GM21381 (cell line): ENCODE measurements at regions not wholly inside any gene's neighbourhood (a gene's known extent, or its start where the extent isn't known, plus 50 kb on each side); places are given as distances from the start of the nearest gene placed in this dataset.
A peak's percentile ranks its signal among the peaks of the same experiment; 100 is the strongest.

ENCODE experiments used
- ATAC-seq: cut with Tn5 transposase; IDR thresholded peaks from one replicate; pipeline ENCODE4 v1.9.1; 2021; ENCODE audit warnings: mild to moderate bottlenecking, moderate library complexity; ENCODE audit not compliant: unreplicated experiment

DNA sequence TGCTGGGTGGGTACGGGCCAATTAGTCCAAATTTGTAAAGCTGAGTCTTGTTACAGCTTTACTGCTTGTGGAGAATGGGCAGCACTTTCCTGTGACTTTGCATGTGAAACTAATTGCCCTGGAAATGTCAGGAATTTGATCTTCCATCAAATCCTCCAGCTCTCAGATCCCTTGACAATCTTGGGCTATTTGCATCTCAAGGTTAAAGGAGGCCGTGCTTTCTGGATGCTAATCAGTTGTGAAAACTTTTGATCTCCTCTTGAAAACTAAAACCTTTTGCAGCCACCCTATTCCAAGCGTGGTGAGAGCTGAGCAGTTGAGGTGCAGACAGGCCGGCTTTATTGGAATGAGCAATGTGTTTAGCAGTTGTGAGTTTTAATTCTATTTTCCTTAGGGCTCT lies 68.0 kb upstream of the CLINT1 start:
- ATAC-seq, result no peak

DNA sequence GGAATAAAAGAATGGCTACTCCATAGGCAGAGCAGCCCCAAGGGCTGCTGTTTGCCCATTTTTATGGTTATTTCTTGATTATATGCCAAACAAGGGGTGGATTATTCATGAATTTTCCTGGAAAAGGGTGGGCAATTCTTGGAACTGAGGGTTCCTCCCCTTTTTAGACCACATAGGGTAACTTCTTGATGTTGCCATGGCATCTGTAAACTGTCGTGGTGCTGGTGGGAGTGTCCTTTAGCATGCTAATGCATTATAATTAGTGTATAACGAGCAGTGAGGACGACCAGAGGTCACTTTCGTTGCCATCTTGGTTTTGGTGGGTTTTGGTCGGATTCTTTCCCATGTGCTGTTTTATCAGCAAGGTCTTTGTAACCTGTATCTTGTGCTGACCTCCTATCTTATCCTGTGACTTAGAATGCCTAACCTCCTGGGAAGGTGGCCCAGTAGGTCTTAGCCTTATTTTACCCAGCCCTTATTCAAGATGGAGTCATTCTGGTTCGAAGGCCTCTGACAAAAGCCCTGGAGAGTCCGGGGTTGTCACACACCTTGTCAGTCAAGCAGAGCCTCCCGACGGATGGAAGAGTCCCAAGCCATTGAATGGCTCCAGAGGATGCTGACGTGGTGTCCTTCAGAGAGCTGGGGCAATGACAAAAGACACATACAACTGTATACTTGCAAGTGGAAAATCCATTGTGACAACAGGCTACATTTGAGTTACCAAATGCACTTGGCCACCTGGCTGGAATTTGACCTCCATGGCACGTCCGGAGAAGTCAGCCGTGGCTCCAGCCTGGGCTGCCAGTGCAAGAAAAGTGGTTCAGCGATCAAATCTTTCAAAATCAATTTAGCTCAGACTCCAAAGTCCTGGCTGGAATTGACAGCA lies 67.1 kb upstream of the CLINT1 start:
- no peak for ATAC-seq

DNA sequence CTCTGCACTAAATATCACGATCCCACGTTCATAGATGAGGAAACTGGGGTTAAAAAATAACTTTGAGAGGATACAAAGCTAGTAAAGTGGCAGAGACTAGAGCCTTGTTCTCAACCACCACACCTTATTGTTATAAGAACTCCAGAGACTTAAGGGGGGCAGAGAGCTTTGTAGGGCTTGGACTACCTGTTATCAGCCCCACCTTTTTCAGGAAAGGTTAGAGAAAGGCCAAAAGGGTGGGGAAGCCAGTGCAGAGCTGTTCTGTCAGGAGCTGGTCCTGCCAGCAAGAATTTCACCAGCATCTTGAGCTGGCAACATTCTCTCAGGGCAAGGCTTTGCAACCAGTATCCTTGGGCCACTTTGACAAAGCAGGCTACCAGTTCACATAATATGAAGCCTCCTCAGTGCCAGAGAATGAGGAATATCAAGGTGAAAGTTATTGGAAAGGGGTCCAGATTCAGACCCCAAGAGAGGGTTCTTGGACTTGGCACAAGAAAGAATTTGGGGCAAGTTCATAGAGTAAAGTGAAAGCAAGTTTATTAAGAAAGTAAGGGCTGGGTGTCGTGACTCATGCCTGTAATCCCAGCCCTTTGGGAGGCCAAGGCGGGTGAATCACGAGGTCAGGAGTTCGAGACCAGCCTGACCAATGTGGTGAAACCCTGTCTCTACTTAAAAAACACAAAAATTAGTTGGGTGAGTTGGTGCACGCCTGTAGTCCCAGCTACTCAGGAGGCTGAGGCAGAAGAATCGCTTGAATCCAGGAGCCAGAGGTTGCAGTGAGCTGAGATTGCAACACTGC lies 66.2 kb upstream of the CLINT1 start:
- ATAC-seq, result no peak

DNA sequence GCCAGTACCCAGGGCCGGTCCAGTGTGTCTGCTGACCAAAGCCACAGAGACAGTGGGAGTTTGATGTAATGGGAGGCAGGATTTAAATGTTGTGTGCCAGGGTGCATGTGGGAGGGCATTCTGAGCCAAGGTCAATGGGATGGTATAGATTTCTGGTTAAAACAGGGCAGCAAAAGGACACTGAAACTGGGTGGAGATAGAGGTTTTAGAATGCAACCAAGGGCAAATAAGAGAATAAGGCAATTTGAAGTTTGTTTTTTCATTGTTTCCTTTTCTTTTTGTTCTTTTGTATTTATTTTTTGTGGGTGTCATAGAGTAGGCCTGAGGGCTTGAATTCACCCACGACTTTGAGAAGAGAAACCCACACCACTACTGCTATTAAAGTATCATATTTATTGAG lies 65.5 kb upstream of the CLINT1 start:
- no peak for ATAC-seq

DNA sequence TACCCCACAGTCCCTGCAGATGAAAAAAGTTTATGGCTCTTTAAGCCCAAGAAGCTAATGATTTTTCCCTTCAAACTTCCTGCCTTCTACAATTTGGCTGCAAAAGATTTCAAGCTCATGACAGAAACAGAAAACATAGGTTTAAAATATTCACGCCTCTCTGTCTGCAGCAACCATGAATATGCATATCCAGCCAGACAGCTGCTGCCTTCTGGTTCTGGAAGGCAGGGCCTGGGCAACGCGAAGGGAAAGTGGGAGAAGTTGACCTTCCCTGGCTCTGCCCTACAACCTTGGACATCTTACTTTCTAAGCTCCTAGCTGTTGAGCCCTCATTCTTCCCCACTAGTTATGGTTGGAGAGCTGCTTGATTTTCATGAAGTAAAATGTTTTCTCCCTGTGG lies 64.8 kb upstream of the CLINT1 start:
- no peak for ATAC-seq

DNA sequence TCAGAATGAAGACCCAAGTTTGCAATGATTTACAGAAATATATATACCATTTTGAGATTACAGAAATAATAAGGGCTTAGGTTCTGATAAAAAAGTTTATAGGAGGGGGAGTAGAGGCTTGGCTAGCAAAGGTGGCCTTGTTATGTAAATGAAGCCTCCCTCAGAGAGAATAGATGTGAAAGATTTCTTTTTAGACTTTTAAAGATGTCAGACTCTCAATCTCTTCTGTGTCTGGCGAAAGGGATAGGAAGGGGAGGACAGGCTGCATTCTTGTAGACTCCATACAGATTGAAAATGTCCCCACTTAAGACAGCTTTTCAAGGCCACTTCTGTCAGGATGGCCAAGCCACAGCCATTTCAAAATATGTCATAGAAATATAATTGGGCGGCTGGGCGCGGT lies 63.1 kb upstream of the CLINT1 start:
- no peak for ATAC-seq

DNA sequence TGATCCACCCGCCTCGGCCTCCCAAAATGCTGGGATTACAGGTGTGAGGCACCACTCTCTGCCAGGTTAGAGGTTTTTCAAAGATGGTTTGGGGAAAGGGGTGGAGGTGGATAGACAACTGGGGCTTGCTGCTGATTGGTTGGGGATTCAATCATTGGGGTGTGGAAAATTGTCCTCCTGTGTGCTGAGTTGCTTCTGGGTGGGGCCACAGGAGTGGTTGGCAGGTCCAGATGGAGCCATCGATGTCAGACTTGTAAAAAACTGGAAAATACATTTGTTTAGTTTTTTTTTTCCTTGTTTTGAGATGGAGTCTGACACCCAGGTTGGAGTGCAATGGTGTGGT lies 61.9 kb upstream of the CLINT1 start:
- no peak for ATAC-seq

DNA sequence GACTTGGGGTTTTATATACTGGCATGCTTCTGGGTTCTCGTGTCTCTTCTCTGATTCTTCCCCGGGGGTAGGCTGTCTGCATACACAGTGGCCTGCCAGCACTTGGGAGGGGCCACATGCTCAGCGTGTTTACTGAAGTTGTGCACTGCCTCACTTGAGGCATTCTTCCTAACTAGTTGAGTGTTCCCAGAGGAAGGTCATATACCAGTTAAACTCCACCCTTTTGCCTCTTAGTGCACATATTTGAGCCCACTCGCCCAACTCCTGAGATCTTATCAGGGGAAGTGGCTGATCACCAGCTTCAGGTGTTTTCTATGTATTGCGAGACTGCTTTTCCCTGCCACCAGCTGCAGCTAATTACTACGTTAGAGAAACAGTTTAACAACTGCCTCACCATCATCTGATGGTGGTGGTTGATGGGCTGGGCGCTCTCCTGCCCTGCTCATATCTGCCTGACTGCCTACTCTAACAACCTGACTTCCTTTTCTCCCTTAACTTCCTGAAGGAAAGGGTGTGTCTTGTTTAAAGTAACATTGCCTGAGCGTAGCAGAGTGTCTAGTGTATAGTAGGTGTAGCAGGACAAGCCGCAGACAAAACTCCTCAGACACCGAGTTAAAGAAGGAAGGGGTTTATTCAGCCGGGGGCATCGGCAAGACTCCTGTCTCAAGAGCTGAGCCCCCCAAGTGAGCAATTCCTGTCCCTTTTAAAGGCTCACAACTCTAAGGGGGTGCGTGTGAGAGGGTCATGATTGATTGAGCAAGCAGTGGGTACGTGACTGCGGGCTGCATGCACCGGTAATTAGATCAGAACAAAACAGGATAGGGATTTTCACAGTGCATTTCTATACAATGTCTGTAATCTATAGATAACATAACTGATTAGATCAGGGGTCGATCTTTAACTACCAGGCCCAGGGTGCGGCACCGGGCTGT lies 60.1 kb upstream of the CLINT1 start:
- ATAC-seq, result no peak

DNA sequence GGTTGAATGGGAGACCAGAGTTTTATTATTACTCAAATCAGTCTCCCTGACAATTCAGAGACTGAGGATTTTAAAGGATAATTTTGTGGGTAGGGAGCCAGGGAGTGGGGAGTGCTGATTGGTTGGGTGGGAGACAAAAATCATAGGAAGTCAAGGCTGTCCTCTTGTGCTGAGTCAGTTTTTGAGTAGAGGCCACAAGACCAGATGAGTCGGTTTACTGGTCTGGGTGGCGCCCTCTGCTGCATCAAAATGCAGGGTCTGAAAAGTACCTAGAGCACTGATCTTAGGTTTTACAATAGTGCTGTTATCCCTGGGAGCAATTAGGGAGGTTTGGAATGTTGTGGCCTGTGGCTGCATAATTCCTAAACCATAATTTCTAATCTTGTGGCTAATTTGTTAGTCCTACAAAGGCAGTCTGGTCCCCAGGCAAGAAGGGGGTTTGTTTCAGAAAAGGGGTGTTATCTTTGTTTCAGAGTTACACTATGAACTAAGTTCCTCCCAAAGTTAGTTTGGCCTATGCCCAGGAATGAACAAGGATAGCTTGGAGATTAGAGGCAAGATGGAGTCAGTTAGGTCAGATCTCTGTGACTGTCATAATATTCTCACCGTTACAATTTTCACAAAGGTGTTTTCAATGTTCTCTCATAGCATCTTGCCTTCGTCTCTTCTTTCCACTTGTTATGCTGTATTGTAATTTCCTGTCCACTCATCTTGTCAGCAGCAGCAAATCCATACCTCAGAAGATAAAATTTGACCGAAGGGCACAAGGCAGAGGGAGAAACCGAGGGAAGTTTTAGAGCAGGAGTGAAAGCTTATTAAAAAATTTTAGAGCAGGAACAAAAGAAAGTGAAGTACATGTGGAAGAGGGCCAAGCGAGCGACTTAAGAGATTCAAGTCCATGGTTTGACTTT lies 59.2 kb upstream of the CLINT1 start:
- ATAC-seq, result peak; percentile 76

DNA sequence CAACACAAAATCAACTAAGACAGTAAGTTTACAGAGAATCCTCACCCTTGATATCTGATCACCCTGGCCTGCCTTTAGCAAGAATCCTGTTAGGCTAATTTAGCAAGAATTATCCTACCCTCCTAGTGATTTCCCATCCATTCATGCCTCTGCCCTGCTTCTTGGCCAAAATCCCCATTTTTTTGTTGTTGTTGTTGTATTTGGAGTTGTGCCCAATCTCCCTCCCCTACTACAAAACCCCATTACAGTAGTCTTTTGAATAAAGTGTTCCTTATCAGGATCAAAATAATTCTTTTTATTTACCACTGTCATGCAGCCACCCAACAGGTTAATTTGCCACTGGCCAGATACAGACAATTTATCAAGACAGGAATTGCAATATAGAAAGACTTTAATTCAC lies 58.5 kb upstream of the CLINT1 start:
- no peak for ATAC-seq

DNA sequence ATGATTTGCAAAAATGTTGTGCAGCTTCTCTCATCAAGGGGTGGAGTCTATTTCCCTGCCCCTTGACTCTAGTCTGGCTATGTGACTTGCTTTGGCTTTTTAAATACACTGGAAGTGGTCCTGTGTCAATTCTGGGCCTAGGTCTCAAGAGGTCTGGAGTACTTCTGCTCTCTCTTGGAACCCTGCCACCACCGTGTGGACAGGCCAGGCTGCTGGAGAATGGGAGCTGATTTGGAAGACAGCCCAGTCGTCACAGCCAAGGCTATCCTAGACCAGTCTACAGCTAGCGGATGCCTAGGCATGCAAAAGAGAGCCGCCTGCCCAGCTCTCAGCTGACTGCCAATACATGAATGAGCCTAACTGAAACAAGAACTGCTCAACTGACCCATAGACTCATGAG lies 56.7 kb upstream of the CLINT1 start:
- no peak for ATAC-seq

DNA sequence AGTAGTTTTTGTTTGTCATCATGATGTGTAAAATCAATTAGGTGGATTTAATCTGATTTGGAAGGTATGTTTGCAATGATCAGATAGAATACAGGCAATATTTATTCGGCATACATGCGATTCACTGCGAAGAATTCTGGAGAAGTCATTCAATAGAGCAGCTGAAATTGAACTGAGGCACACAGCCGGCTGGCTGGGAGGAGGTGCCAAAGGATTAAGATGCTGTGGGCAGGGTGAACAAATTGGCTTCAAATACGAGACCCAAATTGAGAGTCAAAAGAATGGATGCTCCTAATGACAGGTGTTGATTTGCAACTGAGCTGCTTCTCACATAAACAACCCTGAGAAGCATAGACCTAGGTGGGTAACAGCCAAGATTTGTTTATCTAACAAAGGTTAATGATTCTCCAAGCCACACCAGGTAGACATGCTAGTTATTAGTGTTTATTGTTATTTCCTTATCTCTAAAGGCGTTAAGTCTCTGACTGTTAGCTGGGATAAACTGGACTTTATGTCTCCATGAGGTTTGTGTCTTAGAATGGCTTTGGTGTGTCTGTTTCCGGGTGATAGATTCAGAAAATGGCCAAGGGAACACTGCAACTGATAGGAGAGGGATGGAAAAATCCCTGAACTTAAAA lies 55.3 kb upstream of the CLINT1 start:
- no peak for ATAC-seq

DNA sequence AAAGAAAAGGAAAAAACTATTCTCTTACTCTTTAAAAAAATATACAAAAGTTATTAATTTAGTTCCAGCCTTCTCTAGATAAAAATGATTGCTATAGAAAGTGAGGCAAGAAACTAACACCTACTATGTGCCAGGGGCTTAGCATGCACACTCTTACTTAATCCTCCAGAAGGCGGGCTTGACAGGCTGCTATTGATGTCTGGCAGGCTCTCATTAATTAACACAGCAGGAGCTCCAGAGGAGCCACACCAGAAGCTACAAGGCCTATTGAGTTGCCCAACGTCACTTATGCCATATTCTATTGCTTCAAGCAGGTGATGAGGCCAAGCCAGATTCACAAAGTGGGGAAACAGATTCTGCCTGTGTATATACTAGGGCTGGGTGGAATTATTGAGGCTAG lies 54.6 kb upstream of the CLINT1 start:
- ATAC-seq, result no peak

DNA sequence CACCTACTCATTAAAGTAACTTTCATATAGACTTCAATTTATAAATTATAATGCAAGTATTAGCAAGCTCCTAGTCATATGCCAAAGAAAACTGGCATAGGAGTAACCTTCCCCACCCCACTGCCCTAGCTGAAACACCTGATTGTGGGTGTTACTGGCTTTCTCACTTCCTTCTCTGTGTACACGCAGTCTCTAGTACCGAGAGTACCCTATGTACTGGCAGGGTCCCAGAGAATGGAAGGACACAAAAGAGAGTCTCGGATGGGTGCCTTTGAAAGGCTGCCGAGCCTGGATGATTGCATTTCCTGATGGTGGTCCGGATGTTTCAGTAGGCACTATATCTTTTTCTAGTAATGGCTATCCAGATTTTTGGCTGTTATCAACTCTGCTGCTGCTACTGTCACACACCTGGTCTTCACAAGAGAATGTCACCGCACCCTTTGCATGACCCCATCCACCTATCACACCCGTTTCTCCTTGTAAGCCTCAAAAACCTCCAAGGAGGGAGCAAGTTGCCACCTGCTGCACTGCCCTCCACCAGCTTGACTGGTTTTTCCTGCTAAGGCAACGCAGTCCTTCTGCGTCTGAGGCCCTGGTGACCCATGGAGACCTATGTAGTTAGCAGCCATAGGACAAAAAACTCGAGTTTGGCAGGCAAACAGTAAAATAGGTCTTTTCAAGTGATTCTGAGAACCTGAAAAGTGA lies 53.8 kb upstream of the CLINT1 start:
- ATAC-seq, result peak; percentile 88

DNA sequence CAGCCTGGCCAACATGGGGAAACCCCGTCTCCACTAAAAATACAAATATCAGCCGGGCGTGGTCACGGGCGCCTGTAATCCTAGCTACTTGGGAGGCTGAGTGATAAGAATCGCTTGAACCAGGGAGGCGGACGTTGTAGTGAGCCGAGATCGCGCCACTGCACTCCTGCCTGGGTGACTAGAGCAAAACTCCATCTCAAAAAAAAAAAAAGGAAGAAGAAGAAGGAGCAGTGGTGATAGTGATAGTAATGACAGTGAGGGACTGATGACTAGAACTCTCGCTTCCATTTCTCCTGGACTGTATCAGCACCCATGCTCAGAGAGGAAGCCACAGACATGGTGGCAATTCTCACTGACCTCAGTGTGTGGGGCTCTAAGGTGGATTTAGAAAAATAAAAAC lies 52.6 kb upstream of the CLINT1 start:
- ATAC-seq, result no peak
